NCI-H748 treated with DMSO at 0.1 percent for 48 hours (cell line): ENCODE measurements at regions not wholly inside any gene's neighbourhood (a gene's known extent, or its start where the extent isn't known, plus 50 kb on each side); places are given as distances from the start of the nearest gene placed in this dataset.

Experiments
- DNase-seq: peaks from one replicate; lab custom pipeline; 2025; lab: John Stamatoyannopoulos, UW

DNA sequence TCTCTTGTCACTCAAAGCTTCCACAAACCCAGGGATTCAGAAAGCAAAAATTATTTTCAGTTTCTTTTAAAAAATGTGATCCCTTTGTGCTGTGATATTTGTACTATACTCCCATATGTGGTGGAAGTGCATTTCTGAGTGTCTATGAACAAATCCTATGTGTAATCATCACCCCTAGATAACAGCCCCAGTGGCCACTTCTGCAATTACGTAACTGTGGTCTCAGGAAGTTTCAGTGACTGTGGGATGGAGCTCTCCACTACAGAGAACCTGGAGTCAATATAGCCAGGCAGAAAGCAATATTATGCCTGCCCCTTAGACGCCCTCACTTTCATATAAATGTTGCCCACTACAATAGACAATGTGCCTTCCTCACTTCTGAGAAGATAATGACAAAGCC is 1101.7 kb upstream of the GHITM start:
- no peak for DNase-seq

- no peak for DNase-seq
Measured at GRCh38 chr10:83038631-83039030, 1100.7 kb upstream of the GHITM start.

DNA sequence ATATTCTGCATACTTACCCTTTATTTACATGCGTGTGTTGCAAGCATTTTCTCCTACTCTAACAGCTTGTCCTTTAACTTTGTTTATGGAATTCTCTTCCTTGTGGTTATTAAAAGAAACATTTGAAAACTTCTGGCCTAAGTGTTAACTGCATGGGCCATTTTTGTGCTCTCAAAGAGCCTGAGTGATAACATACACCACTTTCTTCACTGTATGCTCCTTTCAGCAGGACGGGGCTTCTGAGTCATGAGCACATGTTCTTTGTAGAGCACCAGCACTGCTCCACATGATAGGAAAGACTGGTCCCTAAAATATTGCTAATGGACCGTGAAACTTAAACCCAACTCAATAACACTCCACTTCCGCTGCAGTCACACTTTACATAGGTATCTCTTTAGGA is 1093.6 kb upstream of the GHITM start:
- no peak for DNase-seq

DNA sequence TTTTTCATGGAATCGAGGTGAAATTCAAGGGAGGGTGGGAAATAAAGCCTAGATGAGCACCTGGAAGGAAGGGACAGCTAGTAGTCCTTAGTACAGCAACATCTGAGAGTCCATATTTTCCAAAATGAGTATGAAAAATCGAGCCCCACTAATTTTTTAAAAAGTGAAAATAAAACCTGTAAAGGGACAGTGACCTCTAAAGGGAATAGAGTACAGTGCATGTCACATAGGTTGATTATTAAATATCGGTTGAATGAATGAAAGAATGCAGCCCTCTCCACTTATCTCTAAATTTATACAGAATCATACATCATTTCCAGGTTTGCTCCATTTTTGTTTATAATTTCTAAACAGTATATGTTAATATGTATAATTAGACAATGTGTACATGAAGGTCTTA is 1088.5 kb upstream of the GHITM start:
- DNase-seq, result no peak

DNA sequence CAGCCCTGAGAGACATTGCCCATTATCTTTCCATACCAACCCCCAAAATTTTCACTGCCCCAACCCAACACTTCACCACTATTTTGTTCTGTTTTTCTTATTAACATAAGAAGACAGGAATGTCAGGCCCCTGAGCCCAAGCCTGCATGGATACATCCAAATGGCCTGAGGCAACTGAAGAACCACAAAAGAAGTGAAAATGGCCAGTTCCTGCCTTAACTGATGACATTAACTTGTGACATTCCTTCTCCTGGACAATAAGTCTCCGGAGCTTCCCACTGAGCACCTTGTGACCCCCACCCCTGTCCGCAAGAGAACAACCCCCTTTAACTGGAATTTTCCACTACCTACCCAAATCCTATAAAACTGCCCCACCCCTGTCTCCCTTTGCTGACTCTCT is 1076.4 kb upstream of the GHITM start:
- DNase-seq, result no peak

DNA sequence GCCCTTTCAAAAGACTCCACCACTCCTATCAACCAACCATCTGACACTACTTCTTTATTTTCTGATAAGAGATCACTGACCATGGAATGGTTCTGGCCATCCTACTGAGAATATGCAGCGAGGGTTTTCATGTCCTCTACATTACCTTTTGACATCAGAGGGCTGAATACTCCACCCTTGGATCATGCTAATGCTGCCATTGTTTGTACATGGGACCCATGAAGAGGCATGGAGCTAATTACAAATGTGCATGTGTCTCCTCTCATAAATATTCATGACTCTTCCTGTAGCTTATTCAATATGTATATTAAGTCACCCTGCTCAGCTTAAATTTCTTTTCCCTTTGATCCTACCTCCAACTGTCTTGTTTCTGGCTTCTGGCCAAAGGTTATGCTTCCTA is 1065.8 kb upstream of the GHITM start:
- no peak for DNase-seq

GRCh38 chr10:83075016-83075814 is 1064.1 kb upstream of the GHITM start:
- DNase-seq, result no peak

DNA sequence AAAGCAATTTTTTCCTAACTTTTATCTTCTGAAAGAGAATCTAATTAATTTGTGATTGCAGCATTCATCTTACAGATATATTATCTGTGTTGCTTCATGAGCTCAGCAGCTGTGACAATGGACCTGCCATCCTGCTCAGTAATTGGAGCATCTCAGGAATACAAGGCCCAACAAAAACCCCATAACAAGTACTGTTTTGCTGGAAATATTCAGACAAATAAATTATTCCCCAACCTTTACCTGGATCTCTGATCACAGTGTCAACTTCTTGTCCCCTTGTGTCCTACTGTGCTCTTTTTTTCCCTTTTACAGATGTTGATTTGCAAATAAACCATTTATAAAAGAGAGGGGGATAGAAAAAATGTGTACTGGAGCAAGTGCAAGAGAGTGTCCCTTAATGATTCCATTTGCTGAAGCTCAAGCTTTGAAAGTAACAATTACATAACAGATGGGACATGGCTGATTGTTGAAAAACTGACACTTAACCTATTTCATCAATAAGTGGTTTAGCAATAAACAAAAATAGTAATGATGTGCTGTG is 1063.4 kb upstream of the GHITM start:
- no peak for DNase-seq

- DNase-seq, result no peak
Measured at GRCh38 chr10:83076443-83076842, 1062.9 kb upstream of the GHITM start.

DNA sequence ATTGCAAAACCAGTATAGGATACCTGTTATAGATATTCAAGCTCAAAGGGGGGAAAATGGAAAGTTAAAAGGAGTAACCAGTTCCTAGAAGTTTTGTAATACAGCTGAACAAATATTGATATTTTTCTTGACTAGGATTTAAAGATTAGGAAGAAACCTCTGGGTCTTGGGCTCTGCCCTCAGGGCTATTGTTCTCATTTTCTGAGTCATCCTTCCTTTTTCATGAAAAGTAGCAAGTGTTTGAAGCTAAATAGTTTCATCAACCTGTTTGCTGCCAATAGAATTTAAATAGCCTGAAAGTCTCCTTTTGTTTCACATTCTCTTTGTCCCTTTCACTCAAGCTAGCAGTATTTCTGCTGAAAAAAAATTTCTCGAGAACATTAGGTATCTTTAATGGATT is 1061.1 kb upstream of the GHITM start:
- no peak for DNase-seq

- no peak for DNase-seq
Measured at GRCh38 chr10:83078645-83079044, 1060.7 kb upstream of the GHITM start.

GRCh38 chr10:83083831-83084230 is 1055.5 kb upstream of the GHITM start:
- no peak for DNase-seq

GRCh38 chr10:83089335-83089734 is 1050.0 kb upstream of the GHITM start:
- DNase-seq, result no peak

GRCh38 chr10:83104616-83105015 is 1034.7 kb upstream of the GHITM start:
- DNase-seq, result no peak

DNA sequence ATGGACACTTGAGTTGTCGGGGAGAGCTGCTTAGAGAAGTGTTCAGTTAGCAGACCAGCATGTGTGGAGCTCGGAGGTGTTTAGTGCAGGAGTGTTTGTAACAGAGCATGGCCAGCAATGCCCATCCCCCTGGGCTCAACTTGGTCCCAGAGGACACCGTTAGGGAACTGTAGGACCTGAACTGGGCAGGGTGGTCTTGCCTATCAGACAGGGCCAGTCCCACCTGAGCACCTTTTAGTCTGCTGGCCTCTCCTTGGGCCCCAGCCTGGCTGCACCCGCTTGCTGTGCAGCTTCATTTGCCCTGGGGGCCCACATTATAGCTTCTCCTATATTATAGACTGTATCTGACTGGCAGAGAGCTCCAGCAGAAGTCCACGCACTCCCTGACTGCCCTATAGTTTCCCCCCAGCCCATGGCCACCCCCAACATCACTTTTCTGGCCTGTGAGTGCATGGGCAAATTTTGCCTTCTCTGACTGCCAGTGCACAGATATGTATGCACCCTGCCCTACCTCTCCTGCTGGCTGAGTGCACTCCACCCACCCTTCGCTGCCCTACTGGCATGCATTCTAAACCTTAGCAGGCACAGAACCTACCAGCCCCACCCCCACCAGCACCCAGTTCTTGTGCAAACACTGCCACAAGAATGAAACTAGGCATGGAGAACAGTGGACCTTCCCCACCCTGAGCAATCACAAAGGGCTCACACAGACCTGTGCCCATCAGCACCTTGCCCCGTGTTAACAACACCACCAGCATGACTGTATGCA is 1030.6 kb upstream of the GHITM start:
- no peak for DNase-seq

DNA sequence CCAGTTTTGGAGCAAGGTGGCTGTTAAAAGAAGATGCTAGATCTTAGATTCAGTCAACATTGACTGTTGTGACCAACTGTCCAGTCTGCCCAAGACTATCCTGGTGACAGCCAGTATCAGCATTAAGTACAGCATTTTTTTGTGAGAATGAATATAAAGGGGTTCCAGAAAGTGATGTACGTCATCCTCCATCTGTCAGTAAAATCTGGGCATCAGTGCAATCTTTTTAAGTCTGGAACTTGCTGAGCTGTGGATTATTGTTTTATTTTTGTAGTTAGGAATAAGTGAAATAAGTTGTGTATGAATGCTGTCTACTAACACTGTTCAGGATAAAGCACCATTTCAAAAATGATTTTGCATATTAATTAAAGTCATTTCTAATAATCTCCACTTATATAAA is 1020.0 kb upstream of the GHITM start:
- DNase-seq, result no peak

GRCh38 chr10:83122336-83122735 is 1017.0 kb upstream of the GHITM start:
- DNase-seq, result no peak

DNA sequence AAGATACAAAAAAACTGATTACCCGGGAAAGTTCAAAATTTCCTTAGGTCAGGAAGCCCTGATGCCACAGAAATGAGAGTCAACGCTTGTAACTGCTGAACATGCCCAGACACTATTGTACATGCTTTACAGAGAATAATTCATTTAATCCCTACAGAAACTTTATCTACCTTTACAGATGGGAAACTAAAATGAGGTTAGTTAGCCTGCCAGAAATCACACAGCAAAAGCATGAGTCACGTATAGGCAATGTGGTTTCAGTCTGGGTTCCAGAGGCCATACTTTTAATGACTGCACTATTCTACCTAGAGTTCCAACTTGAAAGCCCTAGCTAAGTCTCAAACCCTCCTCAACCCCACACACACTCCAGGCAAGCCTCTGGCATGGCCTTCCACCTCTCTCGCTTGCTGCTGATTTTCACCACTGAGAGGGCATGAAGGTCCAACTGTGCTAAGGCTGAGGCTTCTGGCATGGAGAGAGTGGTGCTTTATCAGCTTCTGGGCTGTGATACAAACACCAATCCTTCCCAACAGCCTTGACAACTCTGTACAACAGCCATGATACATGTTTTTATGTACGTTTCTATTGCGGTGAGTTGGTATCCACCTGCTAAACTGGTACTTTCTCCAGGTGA is 1011.2 kb upstream of the GHITM start:
- no peak for DNase-seq

- DNase-seq, result no peak
Measured at GRCh38 chr10:83140811-83141210, 998.5 kb upstream of the GHITM start.

GRCh38 chr10:83142074-83142563 is 997.2 kb upstream of the GHITM start:
- DNase-seq, result no peak

GRCh38 chr10:83144461-83144860 is 994.8 kb upstream of the GHITM start:
- no peak for DNase-seq

DNA sequence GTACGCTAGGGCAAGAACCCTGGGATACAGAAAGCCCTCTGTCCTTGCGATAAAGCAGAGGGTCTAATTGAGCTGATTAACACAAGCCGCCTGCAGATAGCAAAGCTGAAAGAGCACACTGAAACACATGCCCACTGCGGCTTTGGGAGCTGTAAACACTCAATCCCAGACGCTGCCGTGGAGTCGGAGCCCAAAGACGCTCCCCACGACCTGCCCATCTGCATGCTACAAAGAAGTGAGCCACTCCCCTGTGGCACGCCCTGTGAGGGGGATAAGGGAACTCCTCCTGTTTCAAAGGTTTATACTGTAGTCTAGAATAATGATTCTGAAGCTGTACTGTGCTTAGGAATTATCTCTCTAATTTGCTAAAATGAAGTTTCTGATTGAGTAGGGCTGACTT is 985.6 kb upstream of the GHITM start:
- DNase-seq, result no peak

DNA sequence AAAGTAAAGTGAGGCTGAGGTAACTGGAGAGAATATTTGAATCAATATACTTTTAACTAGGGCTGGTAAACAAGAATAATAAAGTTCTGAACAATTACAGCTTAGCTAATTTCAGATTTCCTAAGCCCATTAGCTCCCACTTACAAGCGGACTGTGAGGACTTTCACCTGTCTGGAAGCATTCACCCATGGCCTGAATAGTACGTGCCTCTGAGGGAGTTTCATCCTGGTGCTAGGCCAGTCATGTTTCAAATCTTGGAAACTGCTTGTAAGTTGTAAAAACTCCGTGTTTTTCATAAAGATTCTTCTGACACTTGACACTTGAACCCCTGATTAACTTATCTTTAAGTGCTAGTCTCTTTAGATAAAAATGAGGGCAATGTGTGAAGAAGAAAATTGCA is 975.2 kb upstream of the GHITM start:
- DNase-seq, result no peak
